HG02642 (cell line): ENCODE measurements at regions not wholly inside any gene's neighbourhood (a gene's known extent, or its start where the extent isn't known, plus 50 kb on each side); places are given as distances from the start of the nearest gene placed in this dataset.

ENCODE experiments used
- ATAC-seq: cut with Tn5 transposase; IDR thresholded peaks from one replicate; pipeline ENCODE4 v1.9.1; 2021; ENCODE audit warnings: mild to moderate bottlenecking; ENCODE audit not compliant: unreplicated experiment, poor library complexity

GRCh38 chr1:72885841-72886240 is 603.5 kb upstream of the NEGR1 start:
- no peak for ATAC-seq

- no peak for ATAC-seq
These were observed 602.7 kb upstream of the NEGR1 start for GRCh38 chr1:72885017-72885416.

- no peak for ATAC-seq
These were observed 587.5 kb upstream of the NEGR1 start for GRCh38 chr1:72869873-72870272.

- no peak for ATAC-seq
These were observed 587.1 kb upstream of the NEGR1 start for GRCh38 chr1:72869441-72869840.

GRCh38 chr1:72851597-72851996 is 569.3 kb upstream of the NEGR1 start:
- no peak for ATAC-seq

- ATAC-seq = no peak
These were observed 566.7 kb upstream of the NEGR1 start for GRCh38 chr1:72848997-72849396.

GRCh38 chr1:72847651-72848050 is 565.3 kb upstream of the NEGR1 start:
- no peak for ATAC-seq

GRCh38 chr1:72846476-72847278 is 564.3 kb upstream of the NEGR1 start:
- ATAC-seq = no peak

- ATAC-seq = no peak
These were observed 563.6 kb upstream of the NEGR1 start for GRCh38 chr1:72845981-72846380.

- ATAC-seq = no peak
These were observed 563.0 kb upstream of the NEGR1 start for GRCh38 chr1:72845381-72845780.

- ATAC-seq = no peak
These were observed 555.4 kb upstream of the NEGR1 start for GRCh38 chr1:72837781-72838180.

GRCh38 chr1:72830606-72831390 is 548.5 kb upstream of the NEGR1 start:
- ATAC-seq = no peak

GRCh38 chr1:72827278-72827677 is 544.9 kb upstream of the NEGR1 start:
- ATAC-seq = no peak

- ATAC-seq = no peak
These were observed 522.2 kb upstream of the NEGR1 start for GRCh38 chr1:72804541-72804940.

- ATAC-seq = no peak
These were observed 498.7 kb upstream of the NEGR1 start for GRCh38 chr1:72781038-72781437.

- ATAC-seq = no peak
These were observed 497.9 kb upstream of the NEGR1 start for GRCh38 chr1:72780212-72780611.

- ATAC-seq = no peak
These were observed 495.6 kb upstream of the NEGR1 start for GRCh38 chr1:72777918-72778317.

GRCh38 chr1:72763481-72763880 is 481.1 kb upstream of the NEGR1 start:
- no peak for ATAC-seq

GRCh38 chr1:72759486-72759885 is 477.1 kb upstream of the NEGR1 start:
- ATAC-seq = no peak

- no peak for ATAC-seq
These were observed 475.5 kb upstream of the NEGR1 start for GRCh38 chr1:72757843-72758242.

GRCh38 chr1:72745413-72745812 is 463.1 kb upstream of the NEGR1 start:
- ATAC-seq = no peak

- ATAC-seq = no peak
These were observed 452.1 kb upstream of the NEGR1 start for GRCh38 chr1:72734415-72734814.
